ENCODE measurements at regions not wholly inside any gene's neighbourhood (a gene's known extent, or its start where the extent isn't known, plus 50 kb on each side); places are given as distances from the start of the nearest gene placed in this dataset.

DNA sequence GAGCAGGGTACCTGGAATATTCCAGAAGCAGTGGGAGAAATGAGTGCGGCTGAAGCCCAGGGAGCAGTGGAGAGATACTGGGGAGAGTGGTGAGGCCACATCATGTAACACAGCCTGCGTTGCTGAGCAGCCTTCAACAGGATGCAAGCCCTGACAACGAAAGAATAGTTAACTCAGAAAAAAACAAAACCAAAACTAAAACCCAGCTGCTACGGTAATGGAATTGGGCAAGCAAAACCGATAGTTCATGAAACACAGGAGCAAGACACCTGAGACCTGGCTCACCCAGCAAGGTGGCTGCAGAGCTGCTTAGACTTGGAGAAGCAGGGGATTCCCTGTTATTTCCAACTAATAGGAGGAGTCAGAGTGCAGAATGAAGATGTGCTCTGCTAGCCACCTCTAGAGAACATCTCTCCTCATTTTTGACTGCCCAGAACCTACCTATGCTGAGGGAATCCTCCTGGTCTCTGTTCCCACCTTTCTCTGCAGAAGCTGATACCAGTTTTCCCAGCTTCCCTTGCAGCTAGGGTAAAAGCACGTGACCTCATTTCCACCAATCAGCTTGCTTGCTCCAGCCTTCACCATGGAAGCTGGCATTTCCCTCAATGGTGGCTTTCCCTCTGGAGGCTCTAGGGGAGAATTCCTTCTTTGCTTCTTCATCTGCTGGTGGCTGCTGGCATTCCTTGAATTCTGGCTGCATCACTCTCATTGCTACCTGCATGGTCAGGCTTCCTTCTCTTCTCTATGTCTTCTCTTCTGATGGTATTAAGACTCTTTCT is 59.4 kb upstream of the XYLT1 start:
- peaks cover 28% of the 10 kb centered on the region for H3K9me3 Mint-ChIP-seq (ENCODE audit: unreplicated experiment)
- no peak overlapping the region for H3K27ac Mint-ChIP-seq (ENCODE audit: low read depth, unreplicated experiment)
- no TSS peak for BruUV-seq (replicated peaks)
- POLR2A ChIA-PET: no interaction called here
- no peaks in the 10 kb centered on the region for H3K27me3 Mint-ChIP-seq (ENCODE audit: insufficient read depth, unreplicated experiment)
- H3K36me3 Mint-ChIP-seq (ENCODE audit: insufficient read depth, unreplicated experiment): no peaks in the 10 kb centered on the region
- CTCF ChIA-PET: no interaction called here
- intact Hi-C loops (cut with micrococcal nuclease): no loop called here
- H3K4me1 Mint-ChIP-seq (ENCODE audit: insufficient read depth, unreplicated experiment): no peaks in the 10 kb centered on the region
- no peak overlapping the region for H3K4me3 Mint-ChIP-seq (ENCODE audit: unreplicated experiment)
- no peak for DNase-seq (ENCODE audit: unreplicated experiment)
- TF ChIP-seq, protein P1, sequence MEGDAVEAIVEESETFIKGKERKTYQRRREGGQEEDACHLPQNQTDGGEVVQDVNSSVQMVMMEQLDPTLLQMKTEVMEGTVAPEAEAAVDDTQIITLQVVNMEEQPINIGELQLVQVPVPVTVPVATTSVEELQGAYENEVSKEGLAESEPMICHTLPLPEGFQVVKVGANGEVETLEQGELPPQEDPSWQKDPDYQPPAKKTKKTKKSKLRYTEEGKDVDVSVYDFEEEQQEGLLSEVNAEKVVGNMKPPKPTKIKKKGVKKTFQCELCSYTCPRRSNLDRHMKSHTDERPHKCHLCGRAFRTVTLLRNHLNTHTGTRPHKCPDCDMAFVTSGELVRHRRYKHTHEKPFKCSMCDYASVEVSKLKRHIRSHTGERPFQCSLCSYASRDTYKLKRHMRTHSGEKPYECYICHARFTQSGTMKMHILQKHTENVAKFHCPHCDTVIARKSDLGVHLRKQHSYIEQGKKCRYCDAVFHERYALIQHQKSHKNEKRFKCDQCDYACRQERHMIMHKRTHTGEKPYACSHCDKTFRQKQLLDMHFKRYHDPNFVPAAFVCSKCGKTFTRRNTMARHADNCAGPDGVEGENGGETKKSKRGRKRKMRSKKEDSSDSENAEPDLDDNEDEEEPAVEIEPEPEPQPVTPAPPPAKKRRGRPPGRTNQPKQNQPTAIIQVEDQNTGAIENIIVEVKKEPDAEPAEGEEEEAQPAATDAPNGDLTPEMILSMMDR (IDR thresholded peaks at IDR 0.05; ENCODE audit: unreplicated experiment): no peak

DNA sequence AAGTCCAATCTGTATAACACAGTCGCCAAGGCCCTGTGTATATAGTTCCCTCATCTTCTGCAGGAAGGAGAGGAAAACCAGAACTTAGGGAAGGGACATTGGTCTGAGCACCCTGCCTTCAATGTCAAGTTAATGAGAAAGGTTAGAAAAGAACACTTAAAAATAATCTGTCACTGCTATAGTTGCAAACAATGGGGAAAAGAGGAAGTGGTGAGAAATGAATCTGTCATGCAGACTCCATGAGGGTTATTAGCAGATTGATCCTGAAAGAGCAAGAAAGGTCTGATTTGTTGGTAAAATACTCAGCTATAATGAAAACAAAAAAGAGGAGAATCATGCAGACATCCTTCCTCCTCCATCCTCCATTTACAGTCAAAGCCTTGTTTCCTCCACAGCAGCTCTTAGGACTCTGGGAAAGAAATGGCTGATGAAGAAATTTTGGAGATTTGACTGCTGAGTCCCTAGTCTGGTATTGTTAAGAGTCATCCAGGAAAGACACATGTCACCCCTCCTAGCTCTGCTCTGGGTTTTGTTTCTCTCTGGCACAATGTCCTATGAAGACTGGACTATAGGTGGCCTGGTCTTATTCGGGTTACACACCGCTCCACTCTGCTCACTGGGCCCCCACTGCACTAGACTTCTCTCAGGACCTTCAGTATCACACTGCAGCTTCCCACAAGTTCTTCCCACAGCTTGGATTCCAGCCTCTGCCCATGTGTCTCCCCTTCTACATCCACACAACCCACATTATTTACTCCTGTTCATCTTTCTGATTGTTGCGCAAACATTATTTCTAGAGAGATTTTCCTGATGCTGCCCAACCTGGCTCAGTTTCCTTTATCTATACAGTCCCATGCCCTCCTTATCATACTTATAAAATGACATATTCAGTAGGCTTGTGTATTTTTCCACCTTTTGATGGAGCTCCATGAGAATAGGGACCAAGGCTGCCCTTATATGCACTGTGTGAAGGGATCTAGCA is 56.5 kb upstream of the XYLT1 start:
- intact Hi-C loops (cut with micrococcal nuclease): no loop called here
- TF ChIP-seq, protein P1 (IDR thresholded peaks at IDR 0.05; ENCODE audit: unreplicated experiment): no peak
- no peak overlapping the region for H3K27ac Mint-ChIP-seq (ENCODE audit: low read depth, unreplicated experiment)
- CTCF ChIA-PET: no interaction called here
- H3K4me3 Mint-ChIP-seq (ENCODE audit: unreplicated experiment): no peak overlapping the region
- no TSS peak for BruUV-seq (replicated peaks)
- no peaks in the 10 kb centered on the region for H3K27me3 Mint-ChIP-seq (ENCODE audit: insufficient read depth, unreplicated experiment)
- POLR2A ChIA-PET: no interaction called here
- no peaks in the 10 kb centered on the region for H3K36me3 Mint-ChIP-seq (ENCODE audit: insufficient read depth, unreplicated experiment)
- H3K9me3 Mint-ChIP-seq (ENCODE audit: unreplicated experiment): peaks cover 36% of the 10 kb centered on the region
- no peak for DNase-seq (ENCODE audit: unreplicated experiment)
- no peaks in the 10 kb centered on the region for H3K4me1 Mint-ChIP-seq (ENCODE audit: insufficient read depth, unreplicated experiment)

DNA sequence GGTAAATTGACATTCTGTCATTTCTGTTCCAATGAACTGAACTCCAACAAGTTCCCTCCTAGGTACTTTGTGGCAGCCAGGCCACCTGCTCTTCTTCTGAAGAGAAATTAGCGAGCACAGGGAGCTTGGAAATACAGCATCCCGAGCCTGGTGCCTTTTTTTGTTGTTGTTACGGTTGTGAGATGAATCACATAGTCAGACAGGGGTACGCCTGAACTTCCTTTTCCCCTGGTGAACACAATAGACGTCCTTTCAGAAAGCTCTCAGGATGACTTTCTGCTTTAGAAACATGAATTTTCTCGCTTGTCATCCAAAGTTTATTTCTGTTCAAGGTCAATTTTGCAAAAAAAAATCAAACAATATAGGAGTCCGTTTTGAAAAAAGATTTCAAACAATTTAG is 53.9 kb upstream of the XYLT1 start:
- no peak for DNase-seq (ENCODE audit: unreplicated experiment)

DNA sequence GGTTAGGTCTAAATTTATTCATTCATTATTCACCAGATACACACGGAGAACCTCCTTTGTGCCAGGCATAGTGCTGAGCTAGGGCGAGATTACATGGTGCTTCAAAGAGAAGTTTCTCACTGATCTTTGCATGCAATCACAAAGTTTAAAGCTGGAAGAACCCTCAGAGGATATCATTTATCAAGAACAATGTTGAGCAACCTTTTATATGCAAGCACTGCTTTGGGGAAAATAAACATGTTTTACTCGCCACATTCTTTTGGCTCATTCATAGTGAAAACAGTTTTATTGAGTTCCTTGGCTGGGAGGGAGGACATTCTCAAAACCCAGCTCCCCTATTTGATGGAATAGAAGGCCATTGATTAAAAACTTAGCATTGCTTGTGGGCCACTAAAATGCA is 49.8 kb upstream of the XYLT1 start:
- ChIA-PET CTCF (no interaction called here), POLR2A (no interaction called here)
- no peaks in the 10 kb centered on the region for H3K27me3 Mint-ChIP-seq (ENCODE audit: insufficient read depth, unreplicated experiment)
- intact Hi-C loops (cut with micrococcal nuclease): no loop called here
- H3K9me3 Mint-ChIP-seq (ENCODE audit: unreplicated experiment): peaks cover 41% of the 10 kb centered on the region
- BruUV-seq (replicated peaks): no TSS peak
- H3K4me3 Mint-ChIP-seq (ENCODE audit: unreplicated experiment): no peak overlapping the region
- no peaks in the 10 kb centered on the region for H3K4me1 Mint-ChIP-seq (ENCODE audit: insufficient read depth, unreplicated experiment)
- TF ChIP-seq, protein P1 (IDR thresholded peaks at IDR 0.05; ENCODE audit: unreplicated experiment): no peak
- H3K36me3 Mint-ChIP-seq (ENCODE audit: insufficient read depth, unreplicated experiment): no peaks in the 10 kb centered on the region
- H3K27ac Mint-ChIP-seq (ENCODE audit: low read depth, unreplicated experiment): no peak overlapping the region
- no peak for DNase-seq (ENCODE audit: unreplicated experiment)

More for the DNA sequence above, 53.9 kb upstream of the XYLT1 start:
- peaks cover 50% of the 10 kb centered on the region for H3K9me3 Mint-ChIP-seq (ENCODE audit: unreplicated experiment)
- ChIA-PET CTCF (interaction anchor here (0.6 to 1.2 kb wide), 3 partner anchors 17 to 205 kb away, joined by 3 read pairs; no protein-coding TSS in a partner anchor), POLR2A (no interaction called here)
- BruUV-seq (replicated peaks): no TSS peak
- TF ChIP-seq, protein P1 (IDR thresholded peaks at IDR 0.05; ENCODE audit: unreplicated experiment): no peak
- intact Hi-C loops (cut with micrococcal nuclease): no loop called here
- no peaks in the 10 kb centered on the region for H3K36me3 Mint-ChIP-seq (ENCODE audit: insufficient read depth, unreplicated experiment)
- no peaks in the 10 kb centered on the region for H3K4me1 Mint-ChIP-seq (ENCODE audit: insufficient read depth, unreplicated experiment)
- no peak overlapping the region for H3K4me3 Mint-ChIP-seq (ENCODE audit: unreplicated experiment)
- H3K27ac Mint-ChIP-seq (ENCODE audit: low read depth, unreplicated experiment): no peak overlapping the region
- no peaks in the 10 kb centered on the region for H3K27me3 Mint-ChIP-seq (ENCODE audit: insufficient read depth, unreplicated experiment)

Measured in MCF 10A (cell line).